HUDEP-2 (cell line): ENCODE measurements at regions not wholly inside any gene's neighbourhood (a gene's known extent, or its start where the extent isn't known, plus 50 kb on each side); places are given as distances from the start of the nearest gene placed in this dataset.
"Not testable (repeated sequence)": the region's sequence is repeated elsewhere in the genome, so short reads cannot be mapped to it uniquely, and the experiment has no call there.

Source experiments
- DNase-seq, 76 experiments: peaks; one replicate each; lab custom pipeline; 2025; ENCODE audit not compliant: unreplicated experiment in 76 of 76; lab: John Stamatoyannopoulos, UW

- DNase-seq = not testable (repeated sequence)
These were observed 121.1 kb upstream of the SESTD1 start for GRCh38 chr2:179385756-179386155.

- no peak for DNase-seq
These were observed 119.3 kb upstream of the SESTD1 start for GRCh38 chr2:179383975-179384374.

GRCh38 chr2:179377296-179377695 lies 112.7 kb upstream of the SESTD1 start:
- DNase-seq = no peak

- DNase-seq = no peak
These were observed 112.2 kb upstream of the SESTD1 start for GRCh38 chr2:179376881-179377280.

- no peak for DNase-seq
These were observed 109.2 kb upstream of the SESTD1 start for GRCh38 chr2:179373816-179374215.

- not testable (repeated sequence) for DNase-seq
These were observed 100.9 kb upstream of the SESTD1 start for GRCh38 chr2:179365561-179365960.

- DNase-seq = no peak
These were observed 91.2 kb upstream of the SESTD1 start for GRCh38 chr2:179355881-179356280.

- peak in 1 of 76 experiments; percentile 2 for DNase-seq
These were observed 90.3 kb upstream of the SESTD1 start for GRCh38 chr2:179354739-179355537.

- DNase-seq = no peak
These were observed 89.7 kb upstream of the SESTD1 start for GRCh38 chr2:179354296-179354695.

- no peak for DNase-seq
These were observed 87.5 kb upstream of the SESTD1 start for GRCh38 chr2:179352181-179352580.

GRCh38 chr2:179351057-179351456 lies 86.4 kb upstream of the SESTD1 start:
- no peak for DNase-seq

GRCh38 chr2:179349670-179350303 lies 85.2 kb upstream of the SESTD1 start:
- no peak for DNase-seq

GRCh38 chr2:179348906-179349305 lies 84.3 kb upstream of the SESTD1 start:
- no peak for DNase-seq

GRCh38 chr2:179344970-179345369 lies 80.3 kb upstream of the SESTD1 start:
- no peak for DNase-seq

- DNase-seq = no peak
These were observed 79.8 kb upstream of the SESTD1 start for GRCh38 chr2:179344280-179344964.

- DNase-seq = no peak
These were observed 79.3 kb upstream of the SESTD1 start for GRCh38 chr2:179343945-179344279.

- DNase-seq = no peak
These were observed 76.7 kb upstream of the SESTD1 start for GRCh38 chr2:179341152-179341866.

- DNase-seq = no peak
These were observed 76.0 kb upstream of the SESTD1 start for GRCh38 chr2:179340678-179341077.

GRCh38 chr2:179338681-179339080 lies 74.0 kb upstream of the SESTD1 start:
- DNase-seq = no peak

- DNase-seq = no peak
These were observed 72.3 kb upstream of the SESTD1 start for GRCh38 chr2:179336782-179337534.
